CD4-positive, alpha-beta T cell treated with Interleukin-21 for 1 hour (primary cell): ENCODE measurements at regions not wholly inside any gene's neighbourhood (a gene's known extent, or its start where the extent isn't known, plus 50 kb on each side); places are given as distances from the start of the nearest gene placed in this dataset.
"Not testable (repeated sequence)": the region's sequence is repeated elsewhere in the genome, so short reads cannot be mapped to it uniquely, and the experiment has no call there.

Experiments
- DNase-seq: peaks from one replicate; pipeline ENCODE4 v3.0.0-alpha.2; 2020

- DNase-seq: no peak
Measured at GRCh38 chr4:38386654-38387188, 277.3 kb upstream of the KLF3 start.

- no peak for DNase-seq
Measured at GRCh38 chr4:38387348-38387747, 276.7 kb upstream of the KLF3 start.

GRCh38 chr4:38387819-38388218 lies 276.2 kb upstream of the KLF3 start:
- no peak for DNase-seq

- DNase-seq: not testable (repeated sequence)
Measured at GRCh38 chr4:38388907-38389306, 275.1 kb upstream of the KLF3 start.

GRCh38 chr4:38390969-38391545 lies 272.9 kb upstream of the KLF3 start:
- DNase-seq: no peak

GRCh38 chr4:38392223-38392855 lies 271.7 kb upstream of the KLF3 start:
- no peak for DNase-seq

- DNase-seq: no peak
Measured at GRCh38 chr4:38396091-38396490, 267.9 kb upstream of the KLF3 start.

GRCh38 chr4:38396845-38397547 lies 267.0 kb upstream of the KLF3 start:
- DNase-seq: no peak

GRCh38 chr4:38400946-38401345 lies 263.1 kb upstream of the KLF3 start:
- DNase-seq: no peak

- DNase-seq: no peak
Measured at GRCh38 chr4:38406243-38406642, 257.8 kb upstream of the KLF3 start.

- no peak for DNase-seq
Measured at GRCh38 chr4:38409852-38410251, 254.1 kb upstream of the KLF3 start.

GRCh38 chr4:38411092-38411491 lies 252.9 kb upstream of the KLF3 start:
- no peak for DNase-seq

GRCh38 chr4:38411981-38412536 lies 251.9 kb upstream of the KLF3 start:
- no peak for DNase-seq

GRCh38 chr4:38413524-38414341 lies 250.3 kb upstream of the KLF3 start:
- DNase-seq: no peak

GRCh38 chr4:38414410-38414809 lies 249.6 kb upstream of the KLF3 start:
- no peak for DNase-seq

GRCh38 chr4:38415682-38416081 lies 248.3 kb upstream of the KLF3 start:
- no peak for DNase-seq

GRCh38 chr4:38416450-38417014 lies 247.5 kb upstream of the KLF3 start:
- no peak for DNase-seq

- not testable (repeated sequence) for DNase-seq
Measured at GRCh38 chr4:38420254-38420653, 243.7 kb upstream of the KLF3 start.

GRCh38 chr4:38422850-38423249 lies 241.1 kb upstream of the KLF3 start:
- peak; percentile 1 for DNase-seq

- DNase-seq: no peak
Measured at GRCh38 chr4:38424151-38424871, 239.7 kb upstream of the KLF3 start.

- DNase-seq: no peak
Measured at GRCh38 chr4:38426532-38426931, 237.5 kb upstream of the KLF3 start.

GRCh38 chr4:38430841-38431240 lies 233.2 kb upstream of the KLF3 start:
- DNase-seq: no peak
